ENCODE measurements at regions not wholly inside any gene's neighbourhood (a gene's known extent, or its start where the extent isn't known, plus 50 kb on each side); places are given as distances from the start of the nearest gene placed in this dataset.

DNA sequence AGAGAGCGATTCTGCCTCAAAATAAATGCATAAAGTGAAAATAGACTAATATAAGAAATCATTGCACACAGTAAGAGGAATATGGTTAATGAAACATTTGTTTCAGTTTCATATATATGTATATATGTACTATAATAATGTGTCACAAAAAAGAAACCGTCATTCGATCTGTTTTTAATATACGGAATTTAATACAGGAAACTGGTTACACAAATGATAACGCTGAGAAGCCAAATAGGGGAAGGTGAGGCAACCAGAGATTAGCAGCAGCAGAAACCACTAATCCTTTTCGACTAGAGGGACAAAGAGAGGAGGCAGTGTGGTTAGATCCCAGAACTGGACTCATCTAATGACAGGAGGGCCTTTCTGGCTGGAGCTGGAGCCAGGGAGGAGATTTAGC lies 64.2 kb upstream of the GREB1L start:
- H3K9me3 ChIP-seq = no peaks in the 10 kb centered on the region
- no peak overlapping the region for H3K27ac ChIP-seq
- no peak for DNase-seq (ENCODE audit: low spot score in 2 of 2)
- no peak overlapping the region for H3K4me3 ChIP-seq
- H3K36me3 ChIP-seq = no peaks in the 10 kb centered on the region
- intact Hi-C loops (cut with DNase I) = loop anchor here (2.0 to 10.0 kb wide), 2 partner anchors 133 to 205 kb away; no protein-coding TSS in a partner anchor
- TF ChIP-seq CTCF (IDR thresholded peaks at IDR 0.05) = no peak
- H3K4me1 ChIP-seq = peaks cover 0 to 3% of the 10 kb centered on the region in 2 donors
- H3K27me3 ChIP-seq = no peaks in the 10 kb centered on the region

DNA sequence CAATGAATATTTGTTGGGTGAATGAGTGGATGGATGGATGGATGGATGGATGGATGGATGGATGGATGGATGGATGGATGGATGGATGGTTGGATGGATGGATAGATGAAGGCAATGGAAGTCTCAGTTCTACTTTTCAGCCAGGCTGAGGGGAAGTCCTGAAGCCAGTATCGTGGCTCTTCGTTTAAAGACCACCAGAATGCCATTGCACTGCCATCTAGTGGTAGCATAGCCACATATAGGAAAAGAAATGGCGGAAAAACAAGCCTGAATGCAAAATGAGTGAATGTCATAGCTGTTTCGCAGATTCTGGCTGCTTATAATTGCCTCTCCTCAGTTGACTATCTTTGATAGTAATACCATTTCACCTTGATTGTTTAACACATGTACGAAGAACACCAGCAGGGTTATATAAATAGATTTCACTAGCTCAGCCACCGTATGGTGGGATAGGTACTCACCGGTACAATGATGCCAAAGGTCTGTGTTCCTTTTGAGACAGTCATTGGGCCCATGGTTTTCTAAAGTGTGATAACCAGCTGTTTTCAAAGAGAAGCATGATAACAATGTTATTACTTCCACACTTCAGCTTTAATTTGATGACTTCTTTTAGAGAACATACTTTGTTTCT lies 62.3 kb upstream of the GREB1L start:
- peak in 1 of 2 donors; percentile 73 for DNase-seq (ENCODE audit: low spot score in 2 of 2)
- no peaks in the 10 kb centered on the region for H3K36me3 ChIP-seq
- H3K4me3 ChIP-seq = no peak overlapping the region
- H3K27me3 ChIP-seq = no peaks in the 10 kb centered on the region
- H3K27ac ChIP-seq = no peak overlapping the region
- H3K4me1 ChIP-seq = peaks cover 0 to 3% of the 10 kb centered on the region in 2 donors
- H3K9me3 ChIP-seq = no peaks in the 10 kb centered on the region
- intact Hi-C loops (cut with DNase I) = loop anchor here (2.0 to 10.0 kb wide), 2 partner anchors 135 to 207 kb away; no protein-coding TSS in a partner anchor
- TF ChIP-seq CTCF (IDR thresholded peaks at IDR 0.05) = peak; percentile 54 to 73 (median 62)

DNA sequence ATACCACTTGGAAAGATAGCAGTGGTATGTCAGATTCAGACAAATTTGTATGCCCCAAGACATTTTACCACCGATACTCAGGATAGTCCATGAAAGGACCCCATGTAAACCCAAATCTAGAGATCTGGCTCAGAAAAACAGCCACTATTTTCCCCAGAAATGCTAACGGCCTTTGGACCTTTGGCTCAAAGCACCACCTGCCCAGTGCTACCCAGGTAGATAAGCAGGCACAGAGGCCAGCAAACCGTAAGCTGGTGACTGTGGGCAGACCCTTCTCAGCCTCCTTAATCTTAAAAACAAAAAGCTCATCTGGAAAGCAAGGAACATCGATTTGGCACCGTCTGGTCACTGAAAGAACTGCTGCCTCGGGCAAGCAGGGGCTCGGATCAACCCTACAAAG lies 61.4 kb upstream of the GREB1L start:
- no peak overlapping the region for H3K4me3 ChIP-seq
- no peaks in the 10 kb centered on the region for H3K9me3 ChIP-seq
- no peak for DNase-seq (ENCODE audit: low spot score in 2 of 2)
- H3K36me3 ChIP-seq = no peaks in the 10 kb centered on the region
- intact Hi-C loops (cut with DNase I) = no loop called here
- H3K27ac ChIP-seq = no peak overlapping the region
- no peaks in the 10 kb centered on the region for H3K27me3 ChIP-seq
- TF ChIP-seq CTCF (IDR thresholded peaks at IDR 0.05) = no peak
- H3K4me1 ChIP-seq = peaks cover 0 to 3% of the 10 kb centered on the region in 2 donors

DNA sequence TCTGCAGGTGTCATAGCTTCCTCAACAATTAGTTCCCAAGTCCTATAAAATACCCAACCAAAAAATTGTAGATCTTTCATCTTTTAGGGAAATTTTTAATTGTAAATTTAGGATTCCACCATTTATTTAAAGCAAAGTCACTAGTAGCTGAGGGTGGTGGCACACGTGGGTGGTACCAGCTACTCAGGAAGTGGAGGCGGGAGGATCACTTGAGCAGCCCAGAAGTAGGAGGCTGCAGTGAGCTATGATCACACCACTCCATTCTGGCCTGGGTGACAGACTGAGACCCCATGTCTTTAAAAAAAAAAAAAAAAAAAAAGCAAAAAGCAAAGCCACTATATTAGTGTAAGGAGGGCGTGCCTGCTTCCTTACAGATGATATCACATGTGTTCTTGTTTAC lies 60.3 kb upstream of the GREB1L start:
- H3K27me3 ChIP-seq = no peaks in the 10 kb centered on the region
- intact Hi-C loops (cut with DNase I) = no loop called here
- no peaks in the 10 kb centered on the region for H3K9me3 ChIP-seq
- peaks cover 0 to 3% of the 10 kb centered on the region in 2 donors for H3K4me1 ChIP-seq
- H3K27ac ChIP-seq = no peak overlapping the region
- no peak overlapping the region for H3K4me3 ChIP-seq
- H3K36me3 ChIP-seq = no peaks in the 10 kb centered on the region
- no peak for TF ChIP-seq CTCF (IDR thresholded peaks at IDR 0.05)
- no peak for DNase-seq (ENCODE audit: low spot score in 2 of 2)

- Histone ChIP-seq H3K36me3 (no peaks in the 10 kb centered on the region), H3K27ac (no peak overlapping the region), H3K27me3 (no peaks in the 10 kb centered on the region), H3K4me3 (no peak overlapping the region), H3K9me3 (no peaks in the 10 kb centered on the region), H3K4me1 (peaks cover 0 to 3% of the 10 kb centered on the region in 2 donors)
- TF ChIP-seq CTCF (IDR thresholded peaks at IDR 0.05) = no peak
- intact Hi-C loops (cut with DNase I) = no loop called here
- no peak for DNase-seq (ENCODE audit: low spot score in 2 of 2)
Measured at GRCh38 chr18:21183670-21184069, 58.4 kb upstream of the GREB1L start.

Data from ascending aorta (tissue), 2 donors.